Heart left ventricle (tissue), 16 donors: ENCODE measurements at regions not wholly inside any gene's neighbourhood (a gene's known extent, or its start where the extent isn't known, plus 50 kb on each side); places are given as distances from the start of the nearest gene placed in this dataset.

ENCODE experiments used
- ATAC-seq, 4 donors: fragments of 200-7000 bp; cut with Tn5 transposase; one replicate each; pipeline ENCODE4 v1.9.1; 2020 to 2022; ENCODE audit warnings: moderate library complexity in 4 of 4, mild to moderate bottlenecking in 3 of 4, moderate number of reproducible peaks in 1 of 4
- DNase-seq, 5 donors: peaks; one replicate each; pipeline ENCODE4 v3.0.0-alpha.2; 2020
- H3K27ac ChIP-seq, 12 donors: fragments of 200-600 bp; sonication (generic) in 4 of 12; one replicate each; pipeline versions ENCODE4 v1.5.0 to v1.8.0; 2016 to 2022; ENCODE audit warnings: mild to moderate bottlenecking in 2 of 12
- H3K27me3 ChIP-seq, 9 donors: fragments of 200-600 bp; sonication (generic) in 2 of 9; one replicate each; pipeline versions ENCODE4 v1.5.1 to v1.8.0; 2016 to 2022; ENCODE audit warnings: mild to moderate bottlenecking in 3 of 9
- H3K36me3 ChIP-seq, 9 donors: fragments of 200-600 bp; sonication (generic) in 2 of 9; one replicate each; pipeline versions ENCODE4 v1.5.0 to v1.8.0; 2018 to 2022; ENCODE audit warnings: mild to moderate bottlenecking in 2 of 9
- H3K4me1 ChIP-seq, 12 donors: fragments of 200-600 bp; sonication (generic) in 4 of 12; one replicate each; pipeline versions ENCODE4 v1.5.0 to v1.8.0; 2016 to 2022; ENCODE audit warnings: mild to moderate bottlenecking in 3 of 12
- H3K4me3 ChIP-seq, 12 donors: fragments of 200-600 bp; sonication (generic) in 4 of 12; one replicate each; pipeline versions ENCODE4 v1.5.0 to v1.8.0; 2017 to 2022; ENCODE audit warnings: mild to moderate bottlenecking in 9 of 12, moderate library complexity in 4 of 12
- H3K9me3 ChIP-seq, 12 donors: fragments of 200-600 bp; sonication (generic) in 4 of 12; one replicate each; pipeline versions ENCODE4 v1.5.0 to v1.8.0; 2016 to 2022; ENCODE audit warnings: mild to moderate bottlenecking in 1 of 12
- POLR2A ChIP-seq, 2 donors: fragments of 450-650 bp; IDR thresholded peaks; one replicate each; pipeline ENCODE4 v1.6.1; 2017; ENCODE audit warnings: antibody characterized with exemption in 2 of 2, mild to moderate bottlenecking in 2 of 2, moderate library complexity in 2 of 2
- WGBS, 4 donors: extraction: QIAGEN DNeasy Blood & Tissue Kit in 2 of 4; methylation state at CpG; one replicate each; pipeline versions ENCODE4 v1.1.5 to v1.1.7; 2013 to 2018; 5-methylcytosine and 5-hydroxymethylcytosine counted together
- intact Hi-C, 10 donors: fragments of 100-400 bp; cut with DNase I; formaldehyde crosslinking; loops; one replicate each; pipeline versions ENCODE4 v1.11.1 to v1.14.2; 2022
- TF ChIP-seq, protein P1 (sequence below), 12 donors: fragments of 200-600 bp; sonication (generic) in 4 of 12; IDR thresholded peaks; one replicate each; pipeline versions ENCODE4 v1.5.0 to v1.8.0; 2018 to 2022; ENCODE audit warnings: antibody characterized with exemption in 12 of 12, mild to moderate bottlenecking in 5 of 12
- donor health status: ischemic (EF 13 %, LVEDD 7.1; RV severe dilation, severe dysfunction).
- donor health status: healthy with polysubstance abuse.
- donor health status: DM: no; HTN: yes; CAD: no.
- donor health status: DM: no; HTN: no; CAD: no.
- donor health status: ischemic (EF 25% LVEDD 6.9; RV normal size, moderate dysfunction).
- donor health status: ischemic (EF 25% LVEDD 5.7; RV mildly dilated, moderate dysfunction).
- donor health status: healthy.
- donor health status: DM: yes; HTN: yes; CAD: no.
- donor health status: ischemic (EF 35%, LVEDD 5.7; RV mildly dilated, moderate dysfunction).
- donor health status: nonischemic (EF 11% LVEDD 7.7; RV severe dilation, severe dysfunction).
- donor health status: DM: yes; HTN: yes; CAD: no.
- donor health status: PGD.
- donor health status: ischemic (EF 29% LVEDD 5.4; RV normal size, mild dysfunction).
- donor health status: nonischemic (EF 23%, LVEDD 6.1; RV moderate dilation, normal function).

DNA sequence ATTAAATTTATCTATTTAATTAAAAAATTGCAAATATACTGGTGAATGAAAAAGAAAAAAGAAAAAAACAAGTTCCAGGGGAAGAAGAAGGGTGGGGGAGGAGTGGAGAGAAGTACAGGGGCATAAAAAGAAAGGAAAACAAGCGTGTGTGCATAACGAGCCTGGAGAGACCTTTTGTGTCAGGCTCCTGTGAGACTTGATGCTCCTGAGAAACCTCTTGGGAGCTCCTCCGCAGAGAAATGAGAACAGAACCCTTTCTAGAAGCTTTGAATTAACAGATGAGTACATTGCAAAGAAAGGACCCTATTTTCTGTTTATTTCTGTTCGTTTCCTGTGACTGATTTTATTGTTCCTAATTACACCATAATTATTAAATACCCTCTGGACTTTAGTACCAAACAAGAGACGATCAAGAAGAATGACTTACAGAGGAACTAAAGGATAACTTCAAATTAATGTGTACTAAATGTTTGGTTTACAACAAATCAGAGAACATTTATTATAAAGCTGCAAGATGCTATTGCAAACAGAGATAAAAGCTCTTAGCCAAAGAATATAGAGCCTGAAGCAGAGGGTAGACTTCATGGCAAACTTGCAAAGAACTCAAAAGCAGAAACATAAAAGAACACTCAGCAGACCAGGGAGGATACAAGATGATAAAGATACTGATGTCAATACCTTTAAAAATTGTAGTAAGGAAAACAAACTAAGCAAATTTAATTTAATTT lies 74.7 kb downstream of the DPPA2 start:
- H3K4me3 ChIP-seq: no peak overlapping the region
- peaks cover 0 to 2% (median 0%) of the 10 kb centered on the region in 12 donors for H3K4me1 ChIP-seq
- no peaks in the 10 kb centered on the region for H3K27me3 ChIP-seq
- no peak for TF ChIP-seq POLR2A (IDR thresholded peaks at IDR 0.05)
- TF ChIP-seq, protein P1, sequence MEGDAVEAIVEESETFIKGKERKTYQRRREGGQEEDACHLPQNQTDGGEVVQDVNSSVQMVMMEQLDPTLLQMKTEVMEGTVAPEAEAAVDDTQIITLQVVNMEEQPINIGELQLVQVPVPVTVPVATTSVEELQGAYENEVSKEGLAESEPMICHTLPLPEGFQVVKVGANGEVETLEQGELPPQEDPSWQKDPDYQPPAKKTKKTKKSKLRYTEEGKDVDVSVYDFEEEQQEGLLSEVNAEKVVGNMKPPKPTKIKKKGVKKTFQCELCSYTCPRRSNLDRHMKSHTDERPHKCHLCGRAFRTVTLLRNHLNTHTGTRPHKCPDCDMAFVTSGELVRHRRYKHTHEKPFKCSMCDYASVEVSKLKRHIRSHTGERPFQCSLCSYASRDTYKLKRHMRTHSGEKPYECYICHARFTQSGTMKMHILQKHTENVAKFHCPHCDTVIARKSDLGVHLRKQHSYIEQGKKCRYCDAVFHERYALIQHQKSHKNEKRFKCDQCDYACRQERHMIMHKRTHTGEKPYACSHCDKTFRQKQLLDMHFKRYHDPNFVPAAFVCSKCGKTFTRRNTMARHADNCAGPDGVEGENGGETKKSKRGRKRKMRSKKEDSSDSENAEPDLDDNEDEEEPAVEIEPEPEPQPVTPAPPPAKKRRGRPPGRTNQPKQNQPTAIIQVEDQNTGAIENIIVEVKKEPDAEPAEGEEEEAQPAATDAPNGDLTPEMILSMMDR (IDR thresholded peaks at IDR 0.05): no peak
- 38 to 47% (median 40%) methylated on average over 5 of the region's 5 CpGs for WGBS, 4 donors
- no peaks in the 10 kb centered on the region for H3K36me3 ChIP-seq
- H3K9me3 ChIP-seq: peaks cover 0 to 7% (median 0%) of the 10 kb centered on the region in 12 donors
- H3K27ac ChIP-seq: no peak overlapping the region
- intact Hi-C loops: no loop called here
- DNase-seq: no peak
- no peak for ATAC-seq

DNA sequence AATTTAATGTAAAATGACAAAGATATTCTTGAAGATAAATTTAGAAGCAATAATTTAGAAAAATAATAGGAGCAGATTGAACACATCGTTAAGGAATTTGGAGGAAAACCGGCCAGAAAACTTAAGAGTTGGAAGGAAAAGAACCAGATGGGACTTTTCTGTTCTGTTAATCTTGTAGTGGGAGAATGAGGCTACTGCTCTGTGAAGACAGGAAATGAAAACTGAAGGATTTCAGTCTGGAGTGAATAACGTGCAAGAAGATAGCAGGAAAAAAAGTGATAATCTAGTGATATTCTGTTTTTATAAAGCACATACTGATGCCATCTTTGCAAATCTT lies 74.2 kb downstream of the DPPA2 start:
- intact Hi-C loops: no loop called here
- Histone ChIP-seq H3K36me3 (no peaks in the 10 kb centered on the region), H3K27ac (no peak overlapping the region), H3K4me3 (no peak overlapping the region), H3K4me1 (peaks cover 0 to 2% (median 0%) of the 10 kb centered on the region in 12 donors), H3K9me3 (peaks cover 0 to 3% (median 0%) of the 10 kb centered on the region in 12 donors), H3K27me3 (no peaks in the 10 kb centered on the region)
- 45 to 57% (median 51%) methylated on average over 3 of the region's 3 CpGs for WGBS, 4 donors
- TF ChIP-seq, protein P1 (IDR thresholded peaks at IDR 0.05): no peak
- TF ChIP-seq POLR2A (IDR thresholded peaks at IDR 0.05): no peak
- ATAC-seq (no peak), DNase-seq (no peak)
